ENCODE measurements at regions not wholly inside any gene's neighbourhood (a gene's known extent, or its start where the extent isn't known, plus 50 kb on each side); places are given as distances from the start of the nearest gene placed in this dataset.
"Not testable (repeated sequence)": the region's sequence is repeated elsewhere in the genome, so short reads cannot be mapped to it uniquely, and the experiment has no call there.

- H3K27me3 ChIP-seq (ENCODE audit: low read depth, low read length): no peaks in the 10 kb centered on the region
Observed at GRCh38 chr1:184851822-184852746, 97.4 kb upstream of the EDEM3 start.

GRCh38 chr1:184843732-184844495 is 89.3 kb upstream of the EDEM3 start:
- Histone ChIP-seq H3K27ac (ENCODE audit: low read length) (no peak overlapping the region), H3K9me3 (ENCODE audit: control insufficient read depth in 1 of 2, low read length in 2 of 2) (no peaks in the 10 kb centered on the region), H3K4me3 (ENCODE audit: low read depth in 1 of 2, low read length in 2 of 2) (no peak overlapping the region), H3K36me3 (ENCODE audit: control insufficient read depth in 1 of 2, insufficient read depth in 2 of 2, low read length in 2 of 2) (no peaks in the 10 kb centered on the region), H3K4me1 (ENCODE audit: control insufficient read depth in 1 of 2, insufficient read depth in 2 of 2, low read length in 2 of 2) (peaks cover 0 to 2% of the 10 kb centered on the region in 2 donors), H3K27me3 (ENCODE audit: low read depth, low read length) (no peaks in the 10 kb centered on the region)

More at GRCh38 chr1:184851822-184852746, 97.4 kb upstream of the EDEM3 start:
- no peaks in the 10 kb centered on the region for H3K9me3 ChIP-seq (ENCODE audit: control insufficient read depth in 1 of 2, low read length in 2 of 2)
- peaks cover 0 to 4% of the 10 kb centered on the region in 2 donors for H3K36me3 ChIP-seq (ENCODE audit: control insufficient read depth in 1 of 2, insufficient read depth in 2 of 2, low read length in 2 of 2)
- no peaks in the 10 kb centered on the region for H3K4me1 ChIP-seq (ENCODE audit: control insufficient read depth in 1 of 2, insufficient read depth in 2 of 2, low read length in 2 of 2)
- no peak overlapping the region for H3K4me3 ChIP-seq (ENCODE audit: low read depth in 1 of 2, low read length in 2 of 2)
- H3K27ac ChIP-seq (ENCODE audit: low read length): no peak overlapping the region

GRCh38 chr1:184840596-184840995 is 85.9 kb upstream of the EDEM3 start:
- H3K36me3 ChIP-seq (ENCODE audit: control insufficient read depth in 1 of 2, insufficient read depth in 2 of 2, low read length in 2 of 2): no peaks in the 10 kb centered on the region
- H3K4me1 ChIP-seq (ENCODE audit: control insufficient read depth in 1 of 2, insufficient read depth in 2 of 2, low read length in 2 of 2): peaks cover 19 to 24% of the 10 kb centered on the region in 2 donors
- no peaks in the 10 kb centered on the region for H3K27me3 ChIP-seq (ENCODE audit: low read depth, low read length)
- no peaks in the 10 kb centered on the region for H3K9me3 ChIP-seq (ENCODE audit: control insufficient read depth in 1 of 2, low read length in 2 of 2)
- no peak overlapping the region for H3K4me3 ChIP-seq (ENCODE audit: low read depth in 1 of 2, low read length in 2 of 2)
- no peak overlapping the region for H3K27ac ChIP-seq (ENCODE audit: low read length)

- Histone ChIP-seq H3K27me3 (ENCODE audit: low read depth, low read length) (no peaks in the 10 kb centered on the region), H3K27ac (ENCODE audit: low read length) (peak overlapping the region; percentile 47), H3K36me3 (ENCODE audit: control insufficient read depth in 1 of 2, insufficient read depth in 2 of 2, low read length in 2 of 2) (no peaks in the 10 kb centered on the region), H3K4me3 (ENCODE audit: low read depth in 1 of 2, low read length in 2 of 2) (peak overlapping the region in 1 of 2 donors; percentile 0), H3K4me1 (ENCODE audit: control insufficient read depth in 1 of 2, insufficient read depth in 2 of 2, low read length in 2 of 2) (peaks cover 19 to 24% of the 10 kb centered on the region in 2 donors), H3K9me3 (ENCODE audit: control insufficient read depth in 1 of 2, low read length in 2 of 2) (no peaks in the 10 kb centered on the region)
Observed at GRCh38 chr1:184838504-184838951, 83.9 kb upstream of the EDEM3 start.

GRCh38 chr1:184836934-184837895 is 82.6 kb upstream of the EDEM3 start:
- no peaks in the 10 kb centered on the region for H3K27me3 ChIP-seq (ENCODE audit: low read depth, low read length)
- H3K4me3 ChIP-seq (ENCODE audit: low read depth in 1 of 2, low read length in 2 of 2): peak overlapping the region in 1 of 2 donors; percentile 0
- peak overlapping the region; percentile 47 for H3K27ac ChIP-seq (ENCODE audit: low read length)
- H3K9me3 ChIP-seq (ENCODE audit: control insufficient read depth in 1 of 2, low read length in 2 of 2): no peaks in the 10 kb centered on the region
- peaks cover 19 to 24% of the 10 kb centered on the region in 2 donors for H3K4me1 ChIP-seq (ENCODE audit: control insufficient read depth in 1 of 2, insufficient read depth in 2 of 2, low read length in 2 of 2)
- H3K36me3 ChIP-seq (ENCODE audit: control insufficient read depth in 1 of 2, insufficient read depth in 2 of 2, low read length in 2 of 2): no peaks in the 10 kb centered on the region

- H3K4me3 ChIP-seq (ENCODE audit: low read depth in 1 of 2, low read length in 2 of 2): no peak overlapping the region
- no peak overlapping the region for H3K27ac ChIP-seq (ENCODE audit: low read length)
- H3K9me3 ChIP-seq (ENCODE audit: control insufficient read depth in 1 of 2, low read length in 2 of 2): no peaks in the 10 kb centered on the region
Observed at GRCh38 chr1:184836141-184836540, 81.5 kb upstream of the EDEM3 start.

GRCh38 chr1:184833994-184834393 is 79.3 kb upstream of the EDEM3 start:
- H3K27me3 ChIP-seq (ENCODE audit: low read depth, low read length); H3K9me3 ChIP-seq (ENCODE audit: control insufficient read depth in 1 of 2, low read length in 2 of 2); H3K4me3 ChIP-seq (ENCODE audit: low read depth in 1 of 2, low read length in 2 of 2); H3K36me3 ChIP-seq (ENCODE audit: control insufficient read depth in 1 of 2, insufficient read depth in 2 of 2, low read length in 2 of 2); H3K27ac ChIP-seq (ENCODE audit: low read length): not testable (repeated sequence)
- H3K4me1 ChIP-seq (ENCODE audit: control insufficient read depth in 1 of 2, insufficient read depth in 2 of 2, low read length in 2 of 2): peaks cover 17 to 24% of the 10 kb centered on the region in 2 donors

More at GRCh38 chr1:184836141-184836540, 81.5 kb upstream of the EDEM3 start:
- Histone ChIP-seq H3K27me3 (ENCODE audit: low read depth, low read length) (no peaks in the 10 kb centered on the region), H3K4me1 (ENCODE audit: control insufficient read depth in 1 of 2, insufficient read depth in 2 of 2, low read length in 2 of 2) (peaks cover 19 to 24% of the 10 kb centered on the region in 2 donors), H3K36me3 (ENCODE audit: control insufficient read depth in 1 of 2, insufficient read depth in 2 of 2, low read length in 2 of 2) (peaks cover 4 to 6% of the 10 kb centered on the region in 2 donors)

- Histone ChIP-seq H3K9me3 (ENCODE audit: control insufficient read depth in 1 of 2, low read length in 2 of 2) (no peaks in the 10 kb centered on the region), H3K27ac (ENCODE audit: low read length) (no peak overlapping the region), H3K4me1 (ENCODE audit: control insufficient read depth in 1 of 2, insufficient read depth in 2 of 2, low read length in 2 of 2) (peaks cover 13 to 23% of the 10 kb centered on the region in 2 donors), H3K36me3 (ENCODE audit: control insufficient read depth in 1 of 2, insufficient read depth in 2 of 2, low read length in 2 of 2) (peaks cover 6 to 9% of the 10 kb centered on the region in 2 donors), H3K4me3 (ENCODE audit: low read depth in 1 of 2, low read length in 2 of 2) (no peak overlapping the region), H3K27me3 (ENCODE audit: low read depth, low read length) (no peaks in the 10 kb centered on the region)
Observed at GRCh38 chr1:184832517-184832916, 77.9 kb upstream of the EDEM3 start.

GRCh38 chr1:184829496-184829895 is 74.8 kb upstream of the EDEM3 start:
- H3K36me3 ChIP-seq (ENCODE audit: control insufficient read depth in 1 of 2, insufficient read depth in 2 of 2, low read length in 2 of 2); H3K9me3 ChIP-seq (ENCODE audit: control insufficient read depth in 1 of 2, low read length in 2 of 2); H3K4me3 ChIP-seq (ENCODE audit: low read depth in 1 of 2, low read length in 2 of 2); H3K27ac ChIP-seq (ENCODE audit: low read length); H3K27me3 ChIP-seq (ENCODE audit: low read depth, low read length): not testable (repeated sequence)
- H3K4me1 ChIP-seq (ENCODE audit: control insufficient read depth in 1 of 2, insufficient read depth in 2 of 2, low read length in 2 of 2): peaks cover 6 to 35% of the 10 kb centered on the region in 2 donors

- Histone ChIP-seq H3K9me3 (ENCODE audit: control insufficient read depth in 1 of 2, low read length in 2 of 2) (no peaks in the 10 kb centered on the region), H3K4me1 (ENCODE audit: control insufficient read depth in 1 of 2, insufficient read depth in 2 of 2, low read length in 2 of 2) (peaks cover 9 to 42% of the 10 kb centered on the region in 2 donors), H3K27ac (ENCODE audit: low read length) (peak overlapping the region; percentile 7), H3K4me3 (ENCODE audit: low read depth in 1 of 2, low read length in 2 of 2) (no peak overlapping the region), H3K27me3 (ENCODE audit: low read depth, low read length) (no peaks in the 10 kb centered on the region), H3K36me3 (ENCODE audit: control insufficient read depth in 1 of 2, insufficient read depth in 2 of 2, low read length in 2 of 2) (peaks cover 6 to 9% of the 10 kb centered on the region in 2 donors)
Observed at GRCh38 chr1:184828369-184828717, 73.7 kb upstream of the EDEM3 start.

Measured in muscle layer of duodenum (tissue), 2 donors.